Skin of body (tissue), 1 donor: ENCODE measurements at regions not wholly inside any gene's neighbourhood (a gene's known extent, or its start where the extent isn't known, plus 50 kb on each side); places are given as distances from the start of the nearest gene placed in this dataset.
"Not testable (repeated sequence)": the region's sequence is repeated elsewhere in the genome, so short reads cannot be mapped to it uniquely, and the experiment has no call there.

Experiments
- DNase-seq: peaks from one replicate; lab custom pipeline; 2025; lab: John Stamatoyannopoulos, UW

- no peak for DNase-seq
These were observed 156.3 kb downstream of the KBTBD8 start for GRCh38 chr3:67154429-67154828.

GRCh38 chr3:67167481-67167880, 169.4 kb downstream of the KBTBD8 start:
- no peak for DNase-seq

- DNase-seq: no peak
These were observed 173.7 kb downstream of the KBTBD8 start for GRCh38 chr3:67171841-67172240.

- DNase-seq: not testable (repeated sequence)
These were observed 175.0 kb downstream of the KBTBD8 start for GRCh38 chr3:67173130-67173529.

GRCh38 chr3:67176396-67176795, 178.3 kb downstream of the KBTBD8 start:
- no peak for DNase-seq

GRCh38 chr3:67192466-67192865, 194.4 kb downstream of the KBTBD8 start:
- DNase-seq: no peak

GRCh38 chr3:67196677-67197076, 198.6 kb downstream of the KBTBD8 start:
- DNase-seq: no peak

- no peak for DNase-seq
These were observed 200.3 kb downstream of the KBTBD8 start for GRCh38 chr3:67198374-67198773.

- DNase-seq: no peak
These were observed 202.5 kb downstream of the KBTBD8 start for GRCh38 chr3:67200618-67201017.

GRCh38 chr3:67201026-67201425, 202.9 kb downstream of the KBTBD8 start:
- no peak for DNase-seq

- DNase-seq: no peak
These were observed 203.9 kb downstream of the KBTBD8 start for GRCh38 chr3:67202053-67202452.

- DNase-seq: no peak
These were observed 206.8 kb downstream of the KBTBD8 start for GRCh38 chr3:67204951-67205350.

GRCh38 chr3:67215690-67216089, 217.6 kb downstream of the KBTBD8 start:
- DNase-seq: no peak

- no peak for DNase-seq
These were observed 228.9 kb downstream of the KBTBD8 start for GRCh38 chr3:67227030-67227429.

- DNase-seq: no peak
These were observed 230.0 kb downstream of the KBTBD8 start for GRCh38 chr3:67228136-67228535.

GRCh38 chr3:67232642-67233041, 234.5 kb downstream of the KBTBD8 start:
- DNase-seq: no peak

GRCh38 chr3:67239353-67239752, 241.2 kb downstream of the KBTBD8 start:
- no peak for DNase-seq

- DNase-seq: no peak
These were observed 243.0 kb downstream of the KBTBD8 start for GRCh38 chr3:67241084-67241483.

- DNase-seq: no peak
These were observed 246.0 kb downstream of the KBTBD8 start for GRCh38 chr3:67244130-67244529.

- no peak for DNase-seq
These were observed 247.4 kb downstream of the KBTBD8 start for GRCh38 chr3:67245545-67245944.

GRCh38 chr3:67248726-67249125, 250.6 kb downstream of the KBTBD8 start:
- DNase-seq: no peak

GRCh38 chr3:67252906-67253305, 254.8 kb downstream of the KBTBD8 start:
- DNase-seq: not testable (repeated sequence)

GRCh38 chr3:67278015-67278618, 280.0 kb downstream of the KBTBD8 start:
- no peak for DNase-seq

- no peak for DNase-seq
These were observed 288.5 kb downstream of the KBTBD8 start for GRCh38 chr3:67286586-67286985.
